ENCODE measurements at regions not wholly inside any gene's neighbourhood (a gene's known extent, or its start where the extent isn't known, plus 50 kb on each side); places are given as distances from the start of the nearest gene placed in this dataset.

DNA sequence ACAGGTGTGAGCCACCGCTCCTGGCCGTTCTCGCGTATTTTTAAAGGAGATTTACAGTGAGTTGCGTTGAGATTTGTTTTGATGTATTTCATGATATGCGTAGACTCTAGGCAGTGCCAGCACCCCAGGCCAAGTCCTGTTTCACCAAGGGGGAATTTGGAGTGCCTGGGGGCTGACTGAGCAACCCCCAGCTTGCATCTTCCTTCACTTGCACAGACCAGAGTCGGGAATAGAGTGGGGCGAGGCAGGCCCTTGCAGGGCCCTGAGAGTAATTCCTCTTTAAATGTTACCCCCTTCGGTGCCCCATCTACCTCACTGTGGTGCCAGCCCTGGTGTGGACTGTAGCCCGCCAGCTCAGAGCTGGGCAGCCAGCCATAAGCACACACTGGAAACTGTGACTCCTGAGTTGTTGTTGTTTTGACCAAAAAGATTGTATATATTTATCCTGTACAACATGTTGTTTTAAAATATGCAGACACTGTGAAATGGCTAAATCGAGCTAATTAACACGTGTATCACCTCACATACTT lies 269.5 kb downstream of the NPHP4 start:
- intact Hi-C loops (cut with DNase I, micrococcal nuclease), result no loop called here
- H3K4me1 ChIP-seq (ENCODE audit: low read depth), result no peaks in the 10 kb centered on the region
- TF ChIP-seq CTCF (IDR thresholded peaks at IDR 0.05), result no peak
- no peaks in the 10 kb centered on the region for H3K9me3 ChIP-seq
- no peak for DNase-seq
- H3K4me3 ChIP-seq, result no peak overlapping the region
- ATAC-seq, result no peak
- no peaks in the 10 kb centered on the region for H3K36me3 ChIP-seq (ENCODE audit: low read depth)

- no peak for TF ChIP-seq CTCF (IDR thresholded peaks at IDR 0.05)
- DNase-seq (no peak), ATAC-seq (no peak)
- Histone ChIP-seq H3K36me3 (ENCODE audit: low read depth) (no peaks in the 10 kb centered on the region), H3K9me3 (no peaks in the 10 kb centered on the region), H3K4me3 (no peak overlapping the region), H3K4me1 (ENCODE audit: low read depth) (no peaks in the 10 kb centered on the region)
- intact Hi-C loops (cut with DNase I, micrococcal nuclease), result no loop called here
Measured at GRCh38 chr1:5721634-5722215, 270.5 kb downstream of the NPHP4 start.

DNA sequence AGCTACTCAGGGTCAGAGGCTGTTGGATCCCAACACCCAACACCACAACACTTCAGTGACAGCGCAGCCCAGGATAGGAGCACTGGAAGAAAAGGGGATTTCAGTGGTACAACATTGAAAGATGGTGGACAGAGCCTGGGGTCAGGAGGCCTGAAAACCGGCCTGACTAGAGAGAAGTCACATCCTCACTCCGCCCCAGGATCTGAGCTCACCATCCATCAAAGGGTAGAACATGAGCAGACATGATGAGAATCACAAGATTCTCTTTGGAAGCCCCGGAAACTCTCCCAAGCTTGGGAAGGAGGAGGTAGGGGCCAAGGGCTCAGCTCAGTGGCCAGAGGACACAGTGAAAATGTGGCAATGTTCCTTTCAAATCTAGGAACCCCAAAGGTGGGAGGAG lies 271.3 kb downstream of the NPHP4 start:
- Histone ChIP-seq H3K4me3 (no peak overlapping the region), H3K4me1 (ENCODE audit: low read depth) (no peaks in the 10 kb centered on the region), H3K36me3 (ENCODE audit: low read depth) (no peaks in the 10 kb centered on the region), H3K9me3 (no peaks in the 10 kb centered on the region)
- DNase-seq, result no peak
- no peak for TF ChIP-seq CTCF (IDR thresholded peaks at IDR 0.05)
- ATAC-seq, result no peak
- intact Hi-C loops (cut with DNase I, micrococcal nuclease), result no loop called here

DNA sequence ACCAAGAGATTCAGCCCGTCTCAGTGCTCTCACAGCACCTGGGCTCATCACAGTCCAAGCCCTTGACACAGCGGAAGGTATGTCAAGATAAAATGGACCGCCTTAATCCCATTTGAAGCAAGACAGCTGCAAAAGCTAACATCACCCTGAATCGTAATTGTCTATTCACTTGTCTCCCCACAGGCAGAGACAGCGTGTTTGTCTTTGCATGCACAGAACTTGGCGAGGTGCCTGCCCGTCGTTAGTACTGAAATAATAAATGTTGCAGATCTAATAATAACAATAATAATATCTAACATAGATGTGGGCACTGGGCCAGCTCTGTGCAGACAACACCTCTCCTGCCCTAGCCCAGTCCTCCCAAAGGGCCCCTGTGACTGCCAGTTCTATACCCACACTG lies 271.7 kb downstream of the NPHP4 start:
- Histone ChIP-seq H3K9me3 (no peaks in the 10 kb centered on the region), H3K4me1 (ENCODE audit: low read depth) (no peaks in the 10 kb centered on the region), H3K4me3 (no peak overlapping the region), H3K36me3 (ENCODE audit: low read depth) (no peaks in the 10 kb centered on the region)
- intact Hi-C loops (cut with DNase I, micrococcal nuclease), result no loop called here
- DNase-seq (no peak), ATAC-seq (no peak)
- no peak for TF ChIP-seq CTCF (IDR thresholded peaks at IDR 0.05)

GRCh38 chr1:5720045-5720444 lies 272.2 kb downstream of the NPHP4 start:
- intact Hi-C loops (cut with DNase I, micrococcal nuclease), result no loop called here
- Histone ChIP-seq H3K36me3 (ENCODE audit: low read depth) (no peaks in the 10 kb centered on the region), H3K9me3 (no peaks in the 10 kb centered on the region), H3K4me3 (no peak overlapping the region), H3K4me1 (ENCODE audit: low read depth) (no peaks in the 10 kb centered on the region)
- no peak for TF ChIP-seq CTCF (IDR thresholded peaks at IDR 0.05)
- ATAC-seq, result no peak
- no peak for DNase-seq

All from mucosa of descending colon (tissue), 3 donors.